ENCODE measurements at regions not wholly inside any gene's neighbourhood (a gene's known extent, or its start where the extent isn't known, plus 50 kb on each side); places are given as distances from the start of the nearest gene placed in this dataset.
"Not testable (repeated sequence)": the region's sequence is repeated elsewhere in the genome, so short reads cannot be mapped to it uniquely, and the experiment has no call there.

- DNase-seq (ENCODE audit: low read depth): no peak
Measured at GRCh38 chr17:45649796-45650195, 134.3 kb upstream of the CRHR1 start.

GRCh38 chr17:45650561-45650960, 133.6 kb upstream of the CRHR1 start:
- DNase-seq (ENCODE audit: low read depth): no peak

DNA sequence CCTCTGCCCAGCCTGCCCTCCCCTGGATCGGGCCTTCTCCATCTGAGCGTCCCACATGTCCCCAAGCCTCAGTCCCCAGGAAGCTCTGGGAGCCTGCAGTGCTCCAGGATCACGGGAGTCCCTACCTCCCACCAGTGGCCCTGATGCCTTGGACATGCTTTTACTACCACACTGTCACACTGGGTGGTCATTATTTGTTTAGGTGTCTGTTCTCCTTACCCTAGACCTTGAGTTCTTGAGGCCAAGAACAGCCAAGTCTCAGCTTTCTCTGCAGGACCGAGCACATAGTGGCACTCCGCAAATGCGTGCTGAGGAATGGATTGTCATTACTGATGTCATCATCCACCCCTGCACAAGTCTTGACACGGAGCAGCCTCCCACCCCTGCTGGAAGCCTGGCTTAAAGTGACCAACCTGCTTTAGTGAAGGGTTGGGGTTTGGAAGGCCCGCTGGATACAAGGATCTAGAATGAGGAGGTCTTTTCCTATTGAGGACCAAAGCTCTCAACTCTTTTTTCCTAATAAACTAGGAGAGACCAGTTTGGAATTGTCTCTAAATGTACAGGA, 132.9 kb upstream of the CRHR1 start:
- no peak for DNase-seq (ENCODE audit: low read depth)

- DNase-seq (ENCODE audit: low read depth): no peak
Measured at GRCh38 chr17:45653616-45654015, 130.5 kb upstream of the CRHR1 start.

DNA sequence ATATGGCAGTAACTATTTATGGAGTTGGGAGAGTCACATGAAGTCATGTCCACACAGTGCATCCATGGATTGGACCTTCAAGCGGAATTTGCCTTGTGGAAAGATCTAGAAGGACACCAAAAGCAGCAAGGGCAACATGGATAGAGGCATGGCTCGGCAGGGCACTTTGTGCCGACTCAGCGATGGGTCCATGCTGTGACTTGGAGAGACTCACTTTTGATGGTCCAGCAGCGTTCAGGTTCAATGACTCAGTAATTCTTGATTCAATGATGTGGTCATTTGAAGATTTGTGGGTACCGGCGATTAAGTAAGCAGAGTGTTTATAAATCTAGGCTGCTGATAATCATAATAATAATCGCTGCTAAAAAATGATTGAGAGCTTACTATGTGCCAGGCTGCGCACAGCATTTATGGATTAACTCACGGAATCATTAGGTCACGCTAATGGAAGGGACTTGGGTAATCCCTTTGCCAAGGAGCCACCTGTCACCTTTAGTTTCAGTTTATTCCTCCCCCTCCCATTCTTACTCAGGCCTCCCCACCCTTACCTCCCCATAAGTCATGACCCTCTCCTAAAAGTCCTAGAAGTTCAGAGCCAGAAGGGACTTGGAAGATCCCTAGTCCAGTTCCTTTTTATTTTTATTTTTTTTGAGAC, 127.5 kb upstream of the CRHR1 start:
- DNase-seq (ENCODE audit: low read depth): no peak

DNA sequence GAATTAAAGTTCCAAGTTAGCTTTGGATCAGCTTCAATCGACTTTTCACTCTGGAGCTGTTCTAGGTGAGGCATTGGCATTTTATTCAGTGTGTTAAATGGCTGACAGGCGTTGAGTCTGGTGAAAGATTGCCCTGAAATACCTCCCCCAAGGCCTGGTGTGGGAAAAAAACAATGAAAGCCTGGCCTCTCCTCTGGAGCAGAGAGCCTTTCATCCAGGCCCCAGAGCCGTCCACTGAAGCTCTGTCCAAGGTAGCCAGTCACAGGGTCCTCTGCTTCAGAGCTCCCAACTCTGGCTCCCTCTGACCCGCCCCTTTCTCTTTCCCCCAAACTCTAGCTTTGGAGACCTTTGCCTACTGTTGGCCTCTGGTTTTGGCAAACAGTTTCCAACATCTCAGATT, 123.6 kb upstream of the CRHR1 start:
- no peak for DNase-seq (ENCODE audit: low read depth)

GRCh38 chr17:45662432-45662831, 121.7 kb upstream of the CRHR1 start:
- DNase-seq (ENCODE audit: low read depth): no peak

DNA sequence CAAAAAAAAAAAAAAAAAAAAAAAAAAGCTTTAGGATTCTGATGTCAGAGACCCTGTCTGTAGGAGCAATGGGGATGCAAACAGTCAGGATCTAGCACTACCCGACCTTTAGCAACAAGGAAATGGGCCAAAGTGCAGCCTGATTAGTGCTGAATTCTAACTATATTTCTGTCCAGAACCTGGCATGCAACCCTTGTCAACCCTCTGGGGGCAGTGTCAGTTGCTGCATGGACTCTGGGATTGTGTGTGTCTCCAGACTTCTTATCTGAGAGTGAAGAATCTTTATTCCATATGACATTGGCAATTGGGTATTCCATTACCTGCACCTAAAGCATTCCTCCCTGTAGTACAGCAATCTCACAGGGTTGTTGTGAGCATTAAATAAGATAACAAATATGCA, 120.3 kb upstream of the CRHR1 start:
- DNase-seq (ENCODE audit: low read depth): no peak

DNA sequence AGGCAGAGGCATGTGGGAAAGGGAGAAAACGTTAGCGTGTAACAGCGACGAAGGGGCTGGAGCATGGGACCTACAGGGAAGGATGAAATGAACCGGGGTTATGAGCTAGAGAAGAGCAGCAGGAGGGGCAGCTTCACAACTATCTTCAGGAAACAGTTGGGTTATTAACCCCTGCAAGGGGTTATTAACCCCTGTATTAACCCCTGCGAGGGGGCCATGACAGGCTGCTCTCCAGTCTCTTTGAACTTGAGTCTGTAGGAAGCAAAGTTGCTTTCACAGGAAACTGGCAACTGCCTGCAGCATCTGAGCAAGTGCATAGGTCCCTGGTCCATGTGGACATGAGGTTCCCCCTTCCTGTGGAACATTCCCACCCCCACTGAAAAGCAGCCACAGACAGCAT, 119.2 kb upstream of the CRHR1 start:
- no peak for DNase-seq (ENCODE audit: low read depth)

DNA sequence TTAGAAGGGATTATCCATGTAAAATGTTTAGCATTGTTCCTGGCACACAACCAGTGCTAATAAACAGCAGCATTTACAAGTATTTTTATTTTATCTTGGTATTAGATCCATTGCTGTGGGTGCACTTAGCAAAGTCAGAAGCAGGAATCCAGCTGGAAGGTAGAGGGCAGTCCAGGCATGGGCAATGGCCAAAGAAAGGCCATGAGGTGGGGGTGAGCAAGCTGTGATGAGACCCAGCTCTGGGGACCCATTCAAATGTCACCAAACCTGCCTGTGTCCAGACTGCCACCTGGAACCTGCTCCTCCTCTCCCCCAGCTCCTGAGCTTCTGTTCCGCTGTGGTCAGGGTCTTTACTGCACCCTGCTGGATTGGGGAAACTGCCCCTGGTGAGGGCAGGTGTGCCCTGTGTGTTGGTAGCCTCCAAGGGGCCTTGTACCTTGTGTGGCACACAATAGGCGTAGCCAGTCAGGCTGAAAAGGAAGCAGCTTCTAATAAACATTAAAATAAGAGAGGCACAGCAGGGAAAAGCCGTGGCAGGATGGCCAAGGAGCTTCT, 118.0 kb upstream of the CRHR1 start:
- DNase-seq (ENCODE audit: low read depth): no peak

DNA sequence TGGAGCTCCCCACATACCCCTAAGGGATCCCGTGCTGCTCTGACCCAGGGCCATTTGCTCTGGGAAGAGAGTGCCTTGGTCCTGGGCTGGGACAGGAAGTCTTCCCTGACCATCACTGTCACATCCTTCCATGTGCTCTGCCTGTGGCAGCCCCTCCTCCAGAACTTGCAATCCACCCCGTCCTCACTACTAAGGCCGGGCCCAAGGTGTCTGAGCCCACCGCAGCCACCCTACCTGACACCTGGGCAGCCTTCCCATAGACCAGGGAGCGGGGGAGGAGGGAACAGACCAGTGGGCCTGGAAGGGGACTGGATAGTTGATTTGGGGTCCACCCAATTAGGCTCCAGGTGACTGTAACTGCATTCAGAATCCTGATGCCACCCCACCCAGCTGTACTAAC, 117.5 kb upstream of the CRHR1 start:
- no peak for DNase-seq (ENCODE audit: low read depth)

- DNase-seq (ENCODE audit: low read depth): no peak
Measured at GRCh38 chr17:45667591-45668171, 116.4 kb upstream of the CRHR1 start.

GRCh38 chr17:45668316-45668715, 115.8 kb upstream of the CRHR1 start:
- no peak for DNase-seq (ENCODE audit: low read depth)

DNA sequence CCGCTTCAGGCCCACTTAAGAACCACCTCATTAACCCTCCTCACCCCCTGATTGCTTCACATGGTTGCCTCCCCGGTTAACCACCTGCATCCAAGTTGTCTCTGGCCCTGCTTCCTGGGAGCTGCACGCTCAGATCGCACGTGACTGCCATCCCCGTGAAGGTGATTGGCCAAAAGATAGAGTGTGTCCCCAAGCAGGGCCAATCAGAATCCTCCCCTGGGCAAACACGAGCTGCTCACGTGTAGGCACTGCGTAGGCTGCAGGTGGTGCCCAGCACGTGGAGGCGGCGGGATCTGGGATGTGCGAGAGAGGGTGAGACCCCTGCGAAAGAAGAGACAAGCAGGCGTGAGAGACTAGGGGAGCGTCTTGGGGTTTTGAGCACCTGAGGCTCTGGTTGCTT, 111.8 kb upstream of the CRHR1 start:
- no peak for DNase-seq (ENCODE audit: low read depth)

DNA sequence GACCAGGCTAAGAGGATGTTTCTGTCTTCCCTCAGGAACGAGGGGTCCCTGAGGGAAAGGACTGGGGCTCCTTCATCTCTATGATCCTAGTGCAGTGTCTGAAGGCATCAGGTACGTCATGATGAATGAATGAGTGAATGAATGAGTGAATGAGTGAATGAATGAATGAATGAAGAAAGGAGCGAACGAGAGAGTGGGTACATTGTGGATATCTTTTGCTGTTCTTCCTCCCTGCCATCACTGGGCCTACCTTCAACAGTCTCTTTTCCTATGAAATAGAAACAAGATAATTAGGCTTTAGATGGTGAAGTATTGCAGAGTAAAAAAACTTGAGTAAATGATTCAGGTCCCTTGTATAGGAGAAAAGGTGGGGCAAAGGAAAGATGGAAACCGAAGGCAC, 111.3 kb upstream of the CRHR1 start:
- DNase-seq (ENCODE audit: low read depth): no peak

DNA sequence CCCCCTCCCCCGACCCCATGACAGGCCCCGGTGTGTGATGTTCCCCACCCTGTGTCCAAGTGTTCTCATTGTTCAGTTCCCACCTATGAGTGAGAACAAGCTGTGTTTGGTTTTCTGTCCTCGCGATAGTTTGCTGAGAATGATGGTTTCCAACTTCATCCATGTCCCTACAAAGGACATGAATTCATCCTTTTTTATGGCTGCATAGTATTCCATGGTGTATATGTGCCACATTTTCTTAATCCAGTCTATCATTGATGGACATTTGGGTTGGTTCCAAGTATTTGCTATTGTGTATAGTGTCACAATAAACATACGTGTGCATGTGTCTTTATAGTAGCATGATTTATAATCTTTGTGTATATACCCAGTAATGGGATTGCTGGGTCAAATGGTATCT, 110.4 kb upstream of the CRHR1 start:
- DNase-seq (ENCODE audit: low read depth): not testable (repeated sequence)

DNA sequence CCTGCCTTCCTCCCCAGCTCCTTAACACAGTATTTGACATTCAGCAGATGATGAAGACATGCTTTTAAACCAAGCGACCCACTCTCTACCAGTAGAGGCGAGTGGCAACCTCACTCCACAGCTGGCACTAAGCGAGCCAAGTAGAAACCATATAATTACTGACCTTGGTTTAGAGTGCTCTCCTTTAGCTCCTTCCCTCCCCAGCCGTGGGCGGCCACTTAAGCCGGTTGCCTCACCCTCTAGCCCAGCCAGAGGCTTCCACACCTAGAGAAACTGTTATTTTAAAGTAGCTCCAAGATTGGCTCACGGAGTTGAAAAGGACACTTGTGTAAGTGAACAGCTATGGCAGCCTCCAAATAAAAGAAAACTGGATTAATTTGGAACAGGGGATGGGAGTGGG, 109.1 kb upstream of the CRHR1 start:
- DNase-seq (ENCODE audit: low read depth): no peak

DNA sequence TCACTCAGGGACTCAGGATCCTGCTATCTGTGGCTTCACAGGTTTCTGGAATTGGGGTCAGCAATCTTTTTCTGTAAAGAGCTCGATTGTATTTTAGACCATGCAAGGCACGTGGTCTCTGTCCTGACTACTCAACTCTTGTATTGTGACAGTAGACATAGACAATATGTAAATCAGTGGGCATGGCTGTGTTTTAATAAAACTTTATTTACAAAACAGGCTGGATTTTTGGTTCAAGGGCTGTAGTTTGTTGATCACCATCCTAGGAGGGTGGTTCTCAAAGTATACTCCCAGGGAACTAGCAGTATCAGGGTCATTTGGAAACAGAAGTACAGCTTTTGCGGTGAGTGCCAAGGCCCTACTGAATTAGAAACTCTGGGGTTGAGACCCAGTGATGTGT, 108.2 kb upstream of the CRHR1 start:
- DNase-seq (ENCODE audit: low read depth): no peak

DNA sequence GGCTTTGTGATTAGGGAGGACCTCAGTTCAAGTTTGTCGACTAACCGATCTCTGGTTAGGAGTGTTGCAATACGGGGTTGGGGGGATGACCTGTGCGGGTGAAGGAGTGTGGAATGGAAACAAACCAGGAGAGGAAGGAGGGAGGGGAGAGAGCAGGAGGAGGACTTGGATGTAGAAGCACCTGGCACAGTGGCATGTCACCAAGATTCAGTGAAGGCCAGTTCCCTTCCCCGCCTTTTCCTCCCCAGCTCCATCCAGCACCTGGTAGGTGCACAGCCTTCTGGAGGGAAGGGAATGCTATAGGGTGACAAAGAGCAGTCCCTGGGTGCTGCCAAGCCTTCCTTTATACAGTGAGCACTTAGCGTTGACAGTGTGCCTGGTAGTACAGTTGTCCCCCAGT, 107.4 kb upstream of the CRHR1 start:
- no peak for DNase-seq (ENCODE audit: low read depth)

- no peak for DNase-seq (ENCODE audit: low read depth)
Measured at GRCh38 chr17:45677770-45678169, 106.3 kb upstream of the CRHR1 start.

- DNase-seq (ENCODE audit: low read depth): no peak
Measured at GRCh38 chr17:45679426-45679825, 104.7 kb upstream of the CRHR1 start.

GRCh38 chr17:45680360-45680759, 103.8 kb upstream of the CRHR1 start:
- DNase-seq (ENCODE audit: low read depth): no peak

GRCh38 chr17:45681706-45682105, 102.4 kb upstream of the CRHR1 start:
- no peak for DNase-seq (ENCODE audit: low read depth)

GRCh38 chr17:45686250-45686649, 97.9 kb upstream of the CRHR1 start:
- no peak for DNase-seq (ENCODE audit: low read depth)

Data from stromal cell of bone marrow (primary cell).